GM18526 (cell line): ENCODE measurements at regions not wholly inside any gene's neighbourhood (a gene's known extent, or its start where the extent isn't known, plus 50 kb on each side); places are given as distances from the start of the nearest gene placed in this dataset.

Experiments
- POLR2A ChIP-seq: IDR thresholded peaks from 3 replicates; pipeline ENCODE4 v1.6.1; 2011; ENCODE audit not compliant: insufficient read length; ENCODE audit errors: extremely low read depth

DNA sequence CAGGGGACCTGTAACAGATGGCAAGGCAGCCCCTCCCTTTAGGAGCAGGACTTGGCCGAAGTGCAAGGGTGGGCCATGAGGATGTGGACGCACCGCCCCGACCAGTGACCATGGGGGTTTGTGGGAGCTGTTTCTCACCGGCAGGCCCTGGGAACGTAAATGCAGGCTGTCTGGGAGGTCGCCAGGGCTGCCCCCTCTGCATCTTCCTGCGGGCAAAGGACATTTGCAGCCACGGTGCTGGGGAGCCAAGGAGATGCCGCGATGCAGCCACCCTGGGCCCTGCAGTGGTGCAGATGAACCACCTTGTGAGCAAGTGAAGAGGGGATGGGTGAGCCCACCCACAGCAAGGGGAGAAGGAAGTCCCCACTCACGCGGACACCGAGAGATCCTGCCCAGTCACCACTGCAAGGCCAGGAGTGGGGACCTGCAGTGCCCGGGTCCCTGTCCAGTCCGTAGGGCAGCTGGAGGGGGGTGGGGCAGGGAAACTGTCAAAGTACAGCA is 121.1 kb downstream of the SIK1 start:
- no peak for TF ChIP-seq POLR2A

DNA sequence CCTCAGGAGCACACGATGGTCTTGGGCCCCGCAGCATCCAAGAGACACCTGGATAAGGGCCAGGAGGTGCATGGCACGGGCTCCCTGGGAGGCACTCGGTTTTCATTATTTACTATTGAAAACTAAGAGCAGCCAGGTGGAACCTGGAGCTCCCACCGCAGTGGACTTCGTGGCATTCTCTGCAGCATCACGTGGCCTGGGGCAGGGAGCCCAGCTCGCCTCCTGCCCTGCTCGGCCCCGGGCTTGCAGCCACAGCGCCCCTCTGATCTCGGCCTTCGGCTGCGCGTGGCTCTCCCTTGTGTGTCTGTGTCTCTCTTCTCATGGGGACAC is 121.6 kb downstream of the SIK1 start:
- TF ChIP-seq POLR2A = no peak

DNA sequence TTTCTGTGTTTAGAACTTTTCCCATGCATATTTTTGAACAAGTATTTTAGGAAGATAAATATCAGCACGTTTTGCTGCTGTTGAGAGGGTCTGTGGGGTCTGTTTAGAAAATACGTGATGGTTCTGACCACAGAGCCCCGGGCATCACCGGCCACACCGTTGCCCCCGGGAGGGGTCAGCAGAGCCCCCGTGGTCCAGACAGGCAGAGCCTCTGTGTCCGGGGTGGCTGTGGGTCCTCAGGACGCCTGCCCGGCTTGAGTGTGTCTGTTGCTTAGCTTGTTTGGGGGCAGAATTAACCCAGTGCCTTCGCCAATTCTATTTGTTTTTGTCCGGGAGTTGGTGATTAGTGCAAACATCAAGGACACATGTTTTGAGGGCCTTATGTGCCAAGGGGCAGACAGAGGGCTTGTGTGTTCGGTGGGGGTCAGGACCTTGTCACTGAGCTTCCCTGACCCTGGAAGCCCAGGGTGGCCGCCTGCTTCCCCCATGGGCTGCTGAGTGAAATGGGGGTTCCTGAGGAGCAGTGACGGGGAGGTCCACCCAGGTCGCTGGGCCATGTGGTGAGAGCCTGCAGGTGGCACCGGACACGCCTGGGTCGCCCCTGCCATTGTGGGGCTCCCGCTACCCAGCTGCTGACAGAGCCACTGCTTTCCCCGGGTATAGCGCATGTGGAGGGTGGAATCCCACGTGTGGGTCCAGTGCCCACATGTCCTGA is 122.2 kb downstream of the SIK1 start:
- no peak for TF ChIP-seq POLR2A

DNA sequence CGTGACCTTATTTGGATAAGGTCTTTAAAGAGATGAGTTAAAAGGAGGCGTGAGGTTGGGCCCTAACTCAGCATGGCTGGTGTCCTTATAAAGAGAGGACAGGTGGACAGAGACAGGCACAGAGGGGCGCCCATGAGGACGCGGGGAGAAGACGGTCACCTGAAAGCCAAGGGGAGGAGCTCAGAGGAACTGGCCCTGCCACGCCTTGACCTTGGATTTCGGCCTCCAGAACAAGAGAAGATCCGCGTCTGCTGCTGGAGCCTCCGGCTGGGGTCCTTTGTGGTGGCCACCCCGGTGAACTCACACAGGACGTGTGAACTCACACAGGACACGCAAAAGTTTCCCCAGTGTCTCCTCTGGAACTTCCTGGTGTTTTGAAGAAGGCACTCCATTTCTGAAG is 122.7 kb downstream of the SIK1 start:
- TF ChIP-seq POLR2A = no peak

DNA sequence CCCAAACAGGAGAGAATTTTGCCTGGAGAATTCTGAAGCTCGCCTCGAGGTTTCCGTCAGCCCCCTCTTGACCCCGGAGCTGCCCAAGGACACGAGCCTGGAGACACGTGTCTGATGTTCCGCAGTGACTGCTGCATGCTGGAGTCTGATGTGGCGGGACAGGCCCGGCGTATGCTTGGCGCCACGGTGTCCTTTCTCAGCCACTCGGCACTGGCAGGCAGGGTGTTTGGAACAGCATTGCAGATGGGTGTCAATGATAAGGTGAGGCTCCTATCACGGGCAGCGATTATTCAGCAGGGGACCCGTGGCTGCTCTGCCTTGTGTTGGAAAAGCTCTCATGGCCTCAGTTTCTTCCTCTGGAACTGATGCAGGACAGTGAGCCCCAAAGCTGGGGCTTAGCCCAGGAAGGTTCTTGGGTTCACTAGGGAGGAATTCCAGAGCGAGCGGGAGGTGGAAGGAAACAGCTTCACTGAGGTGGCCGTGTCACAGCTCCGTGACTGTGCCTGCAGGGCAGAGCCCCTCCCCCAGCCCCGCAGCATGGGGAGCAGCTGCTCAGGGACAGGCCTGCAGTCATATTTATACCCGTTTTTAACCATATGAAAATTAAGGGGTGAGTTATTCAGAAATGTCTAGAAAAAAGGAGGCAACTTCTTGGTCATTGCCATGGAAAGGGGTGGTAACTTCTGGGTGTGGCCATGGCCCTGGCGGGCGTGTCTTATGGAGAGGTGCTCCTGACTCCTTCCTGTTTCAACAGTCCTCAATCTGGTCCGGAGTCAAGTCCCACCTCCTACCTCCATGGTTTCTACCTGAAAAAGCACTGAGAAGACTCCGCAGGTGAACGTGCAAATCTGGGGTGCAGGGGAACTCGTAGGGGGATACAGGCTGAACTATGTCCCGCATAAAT is 123.4 kb downstream of the SIK1 start:
- TF ChIP-seq POLR2A = no peak

DNA sequence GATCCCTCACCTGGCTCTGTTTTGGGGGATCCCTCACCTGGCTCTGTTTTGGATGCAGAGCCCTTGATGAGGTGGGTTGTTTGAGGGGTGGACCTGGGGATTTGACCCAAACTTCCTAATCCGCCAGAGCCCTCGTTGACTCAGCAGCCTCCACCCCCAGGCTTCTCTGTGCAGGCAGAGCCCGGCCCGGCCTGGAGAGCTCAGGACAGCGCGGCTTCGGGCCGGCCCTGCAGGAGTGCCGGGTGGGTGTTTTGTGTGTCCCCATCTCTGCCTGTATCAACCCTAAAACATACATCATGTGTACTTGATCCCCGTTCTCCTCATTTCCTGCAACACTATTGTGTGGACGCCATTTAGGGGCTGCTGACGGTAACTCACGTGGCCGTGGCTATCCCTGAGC is 124.2 kb downstream of the SIK1 start:
- no peak for TF ChIP-seq POLR2A

DNA sequence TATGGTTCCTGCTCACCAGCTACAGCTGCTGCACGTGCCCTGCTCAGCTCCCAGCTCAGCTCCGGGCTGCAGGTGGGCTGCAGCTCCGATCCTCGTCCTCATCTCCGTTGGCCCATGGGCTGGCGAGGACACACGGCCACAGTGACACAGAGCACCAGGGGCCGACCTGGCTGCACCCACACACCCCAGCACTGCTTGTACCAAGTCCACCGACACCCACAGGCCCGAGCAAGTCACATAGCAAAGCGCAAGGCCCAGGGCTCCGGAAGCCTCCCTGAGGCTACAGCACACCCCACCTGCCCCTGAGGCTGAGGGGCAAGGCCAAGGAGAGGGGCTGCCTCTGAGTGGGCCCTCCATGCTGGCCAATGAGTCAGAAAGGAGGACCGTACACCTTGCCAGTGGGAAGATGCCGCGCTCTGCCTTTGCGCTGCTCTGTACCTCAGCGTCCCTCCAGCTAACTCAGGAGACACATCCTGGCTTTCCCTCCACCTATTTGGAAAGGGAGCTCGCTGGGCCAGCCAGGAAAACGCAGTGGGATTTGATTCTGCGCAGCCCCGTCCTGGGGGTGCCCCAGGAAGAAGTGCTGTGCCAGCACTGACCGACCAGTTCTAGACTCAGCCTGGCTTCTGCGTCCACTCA is 124.8 kb downstream of the SIK1 start:
- no peak for TF ChIP-seq POLR2A

DNA sequence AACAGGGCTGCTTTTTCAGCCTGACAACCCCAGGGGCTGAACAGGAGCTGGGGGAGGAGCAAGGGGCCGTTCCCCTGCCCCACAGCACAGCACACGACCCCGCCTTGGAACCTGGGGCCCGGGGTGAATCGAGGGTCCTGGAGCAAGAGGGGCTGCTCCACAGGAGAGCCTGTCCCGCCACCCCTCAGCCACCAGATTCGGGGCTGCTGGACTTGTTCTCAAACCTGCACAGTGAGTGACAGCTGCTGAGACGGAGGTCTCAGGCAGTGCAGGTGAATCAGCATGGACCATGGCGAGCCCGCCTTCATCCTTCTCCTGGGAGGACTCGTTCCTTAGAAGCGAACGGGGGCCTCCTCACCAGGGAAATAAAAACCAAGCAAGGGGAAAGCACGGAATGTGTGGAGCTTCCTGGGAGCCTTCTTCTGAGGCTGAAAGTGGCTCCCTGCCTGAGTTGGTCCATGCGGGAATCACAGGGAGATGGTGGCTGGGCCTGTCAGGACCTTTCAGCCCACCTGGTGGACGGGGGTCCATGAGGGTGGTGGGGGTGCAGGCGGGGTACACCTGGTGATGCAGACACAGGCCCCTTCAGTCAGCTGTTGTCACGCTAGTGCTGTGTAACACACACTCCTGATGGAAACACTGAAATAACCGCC is 125.4 kb downstream of the SIK1 start:
- TF ChIP-seq POLR2A = no peak

DNA sequence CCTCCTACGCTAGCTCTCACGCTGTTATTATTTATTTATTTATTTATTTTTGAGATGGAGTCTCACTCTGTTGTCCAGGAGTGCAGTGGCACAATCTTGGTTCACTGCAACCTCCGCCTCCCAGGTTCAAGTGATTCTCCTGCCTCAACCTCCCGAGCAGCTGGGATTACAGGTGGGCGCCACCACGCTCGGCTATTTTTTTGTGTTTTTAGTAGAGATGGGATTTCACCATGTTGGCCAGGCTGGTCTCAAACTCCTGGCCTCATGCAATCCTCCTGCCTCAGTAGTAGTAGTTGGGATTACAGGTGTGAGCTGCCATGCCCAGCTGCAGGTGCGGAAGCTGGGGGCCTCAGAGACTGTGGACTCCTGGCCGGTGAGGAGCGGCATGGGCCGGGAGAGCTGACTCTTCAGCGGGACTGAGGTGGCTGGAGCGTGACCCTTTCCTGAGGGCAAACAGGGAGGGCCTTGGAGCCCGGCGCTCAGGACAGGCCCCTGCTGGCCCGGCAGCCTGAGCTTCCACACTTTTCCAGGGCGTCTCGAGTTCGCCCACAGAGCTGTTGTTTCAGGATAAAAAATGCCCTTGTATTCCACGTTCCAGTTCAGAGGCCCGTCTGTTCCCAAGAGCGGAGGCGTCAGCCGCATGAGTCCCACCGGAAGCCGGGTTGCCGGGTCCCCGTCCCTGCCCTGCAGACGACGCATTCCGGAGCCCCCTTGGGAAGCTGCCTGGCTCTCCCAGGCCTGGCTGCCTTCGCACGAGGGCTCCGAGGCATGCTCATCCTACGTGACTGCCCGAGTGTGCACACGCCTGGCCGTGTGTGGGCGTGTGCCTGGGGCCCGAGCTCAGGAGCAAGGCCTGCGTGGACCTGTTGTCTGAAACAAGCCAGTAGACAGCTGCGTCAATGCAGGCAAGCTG is 126.2 kb downstream of the SIK1 start:
- TF ChIP-seq POLR2A = no peak

DNA sequence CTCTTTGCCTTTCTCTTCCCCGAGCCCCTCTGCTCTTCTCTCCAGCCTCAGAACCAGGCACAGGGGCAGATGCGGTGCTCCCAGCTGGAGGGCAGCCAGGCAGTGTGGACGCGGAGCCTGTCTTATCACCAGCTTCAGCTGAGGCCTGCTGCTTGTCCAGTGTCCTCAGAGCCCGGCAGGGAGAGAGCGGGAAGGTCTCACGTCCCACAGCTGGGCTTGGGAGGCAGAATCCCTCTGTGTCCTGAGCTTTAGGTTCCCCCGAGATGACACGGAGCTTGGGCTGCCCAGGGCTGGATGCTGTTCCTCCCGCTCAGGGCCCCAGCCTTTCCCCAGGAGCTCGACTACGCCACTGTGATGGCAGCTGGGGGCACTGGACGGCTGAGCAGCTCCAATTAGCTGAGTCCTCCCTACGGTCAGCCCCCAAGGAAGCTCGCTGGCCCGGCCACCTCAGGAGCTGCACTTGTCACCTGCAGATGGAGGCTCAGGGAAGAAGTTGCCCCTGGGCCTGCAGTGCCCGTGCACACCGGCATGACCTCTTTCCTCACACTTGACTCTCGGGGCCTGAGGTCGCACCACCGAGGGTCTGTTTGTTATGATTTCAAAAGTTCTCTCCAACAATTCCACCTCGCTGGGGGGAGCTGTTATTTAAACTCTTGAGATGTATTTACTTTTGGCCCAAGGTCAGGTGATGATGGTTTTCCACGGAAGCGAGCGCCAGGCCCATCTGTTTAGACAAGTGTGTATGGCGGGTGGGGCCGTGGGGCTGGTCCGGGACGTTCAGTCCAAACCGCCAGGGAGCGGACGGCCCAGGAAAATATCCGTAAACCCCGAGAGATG is 127.3 kb downstream of the SIK1 start:
- no peak for TF ChIP-seq POLR2A

DNA sequence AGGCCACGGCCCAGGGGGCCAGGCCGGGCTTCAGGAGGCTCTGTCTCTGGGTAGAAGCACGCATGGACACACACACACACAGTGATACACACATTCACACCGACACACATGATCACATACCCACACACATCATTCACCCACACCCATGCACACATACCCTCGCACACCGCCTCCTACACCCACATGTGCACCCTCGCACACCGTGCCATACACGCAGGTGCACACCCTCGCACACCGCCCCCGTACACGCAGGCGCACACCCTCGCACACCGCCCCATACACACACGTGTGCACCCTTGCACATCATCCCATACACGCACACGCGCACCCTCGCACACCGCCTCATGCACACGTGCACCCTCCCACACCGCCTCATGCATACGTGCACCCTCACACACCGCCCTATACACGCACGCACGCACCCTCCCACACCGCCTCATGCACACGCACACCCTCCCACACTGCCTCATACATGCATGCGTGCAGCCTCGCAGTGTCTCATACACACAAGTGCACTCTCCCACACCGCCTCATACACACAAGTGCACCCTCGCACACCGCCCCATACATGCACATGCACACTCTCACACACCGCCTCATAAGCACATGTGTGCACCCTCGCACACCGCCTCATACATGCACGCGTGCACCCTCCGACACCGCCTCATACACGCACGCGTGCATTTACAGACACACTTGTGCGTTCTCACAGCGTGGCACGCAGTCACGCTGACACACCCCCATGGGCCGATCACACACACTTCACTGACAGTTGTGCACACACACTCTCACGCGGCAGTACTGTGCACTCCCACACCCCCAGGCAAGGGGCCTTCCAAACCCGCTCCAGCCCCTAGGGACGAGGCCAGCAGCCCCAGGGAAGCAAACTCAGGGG is 128.1 kb downstream of the SIK1 start:
- no peak for TF ChIP-seq POLR2A

DNA sequence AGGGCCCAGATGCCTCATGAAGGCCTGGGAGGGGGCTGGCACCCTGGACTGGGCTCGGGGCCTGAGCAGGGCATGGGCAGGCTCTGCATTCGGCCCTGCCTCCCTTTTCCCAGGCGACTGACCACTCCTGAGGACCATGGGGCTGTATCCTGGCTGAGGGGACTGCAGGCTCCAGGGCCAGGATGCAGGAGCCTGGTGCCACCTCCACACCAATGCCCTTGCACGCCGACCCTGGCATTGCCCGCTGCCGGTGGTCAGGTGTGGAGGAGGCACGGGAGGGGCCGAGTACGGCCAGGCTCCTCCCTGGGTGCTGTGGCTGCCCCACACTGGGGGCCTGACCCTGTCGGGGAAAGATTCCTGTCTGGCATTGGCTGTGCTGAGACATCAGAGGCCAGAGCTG is 128.9 kb downstream of the SIK1 start:
- no peak for TF ChIP-seq POLR2A
